Astrocyte (in vitro differentiated cells and primary cell): ENCODE measurements at regions not wholly inside any gene's neighbourhood (a gene's known extent, or its start where the extent isn't known, plus 50 kb on each side); places are given as distances from the start of the nearest gene placed in this dataset.

Source experiments
- DNase-seq: peaks from one replicate; pipeline ENCODE4 v3.0.0-alpha.2; 2010; ENCODE audit warnings: low read depth
- FAIRE-seq: peaks from 2 replicates; lab custom pipeline; 2011; peaks lifted over from hg19 to GRCh38; lab: Jason Lieb, UNC
- H2AFZ ChIP-seq: 2 replicates; pipeline ENCODE4 v1.6.0; 2012; ENCODE audit warnings: low read depth, low read length, inconsistent platforms
- H3K27ac ChIP-seq: 2 replicates; pipeline ENCODE4 v1.5.1; 2011; ENCODE audit warnings: low read depth, low read length, inconsistent platforms
- H3K27me3 ChIP-seq: 2 replicates; pipeline ENCODE4 v1.6.0; 2011; ENCODE audit warnings: low read length, inconsistent platforms; ENCODE audit not compliant: insufficient read depth
- H3K36me3 ChIP-seq: 2 replicates; pipeline ENCODE4 v1.5.1; 2011; ENCODE audit warnings: low read length, inconsistent platforms; ENCODE audit not compliant: insufficient read depth
- H3K4me1 ChIP-seq: 2 replicates; pipeline ENCODE4 v1.5.1; 2011; ENCODE audit warnings: low read length, inconsistent platforms; ENCODE audit not compliant: insufficient read depth
- H3K4me2 ChIP-seq: 2 replicates; pipeline ENCODE4 v1.6.0; 2012; ENCODE audit warnings: low read length, inconsistent platforms
- H3K4me3 ChIP-seq: 2 replicates; pipeline ENCODE4 v1.5.1; 2011; ENCODE audit warnings: low read depth, mild to moderate bottlenecking, low read length, inconsistent platforms; ENCODE audit not compliant: insufficient read depth
- H3K79me2 ChIP-seq: 2 replicates; pipeline ENCODE4 v1.6.0; 2012; ENCODE audit warnings: mild to moderate bottlenecking, low read length, inconsistent platforms; ENCODE audit not compliant: insufficient read depth
- H3K9ac ChIP-seq: 2 replicates; pipeline ENCODE4 v1.6.0; 2012; ENCODE audit warnings: mild to moderate bottlenecking, low read length, inconsistent platforms
- H3K9me3 ChIP-seq: 2 replicates; pipeline ENCODE4 v1.5.1; 2012; ENCODE audit warnings: low read depth, mild to moderate bottlenecking, low read length, inconsistent platforms; ENCODE audit not compliant: insufficient read depth
- H4K20me1 ChIP-seq: 2 replicates; pipeline ENCODE4 v1.6.0; 2012; ENCODE audit warnings: low read length, inconsistent platforms; ENCODE audit not compliant: insufficient read depth
- H3K27ac Mint-ChIP-seq: one replicate; pipeline ENCODE4 v1.8.0; 2021; ENCODE audit warnings: mild to moderate bottlenecking, mixed read lengths; ENCODE audit not compliant: unreplicated experiment
- H3K27me3 Mint-ChIP-seq: one replicate; pipeline ENCODE4 v1.8.0; 2021; ENCODE audit warnings: low read depth, mixed read lengths; ENCODE audit not compliant: unreplicated experiment
- H3K36me3 Mint-ChIP-seq: one replicate; pipeline ENCODE4 v1.8.0; 2021; ENCODE audit warnings: low read depth, mixed read lengths; ENCODE audit not compliant: unreplicated experiment
- H3K4me1 Mint-ChIP-seq: one replicate; pipeline ENCODE4 v1.8.0; 2021; ENCODE audit warnings: low read depth, mixed read lengths; ENCODE audit not compliant: unreplicated experiment
- H3K4me3 Mint-ChIP-seq: one replicate; pipeline ENCODE4 v1.8.0; 2021; ENCODE audit warnings: mild to moderate bottlenecking, moderate library complexity, mixed read lengths; ENCODE audit not compliant: unreplicated experiment
- H3K9me3 Mint-ChIP-seq: one replicate; pipeline ENCODE4 v1.8.0; 2021; ENCODE audit warnings: mild to moderate bottlenecking, mixed read lengths; ENCODE audit not compliant: unreplicated experiment
- EZH2 ChIP-seq: IDR thresholded peaks from 2 replicates; pipeline ENCODE4 v1.6.1; 2012; ENCODE audit warnings: mild to moderate bottlenecking, low read length, inconsistent platforms; ENCODE audit not compliant: insufficient read depth
- TF ChIP-seq, protein P1 (sequence below): IDR thresholded peaks from 2 replicates; pipeline ENCODE4 v1.5.1; 2011; ENCODE audit warnings: low read depth, mild to moderate bottlenecking, inconsistent platforms, low read length, moderate library complexity; ENCODE audit not compliant: insufficient read depth

DNA sequence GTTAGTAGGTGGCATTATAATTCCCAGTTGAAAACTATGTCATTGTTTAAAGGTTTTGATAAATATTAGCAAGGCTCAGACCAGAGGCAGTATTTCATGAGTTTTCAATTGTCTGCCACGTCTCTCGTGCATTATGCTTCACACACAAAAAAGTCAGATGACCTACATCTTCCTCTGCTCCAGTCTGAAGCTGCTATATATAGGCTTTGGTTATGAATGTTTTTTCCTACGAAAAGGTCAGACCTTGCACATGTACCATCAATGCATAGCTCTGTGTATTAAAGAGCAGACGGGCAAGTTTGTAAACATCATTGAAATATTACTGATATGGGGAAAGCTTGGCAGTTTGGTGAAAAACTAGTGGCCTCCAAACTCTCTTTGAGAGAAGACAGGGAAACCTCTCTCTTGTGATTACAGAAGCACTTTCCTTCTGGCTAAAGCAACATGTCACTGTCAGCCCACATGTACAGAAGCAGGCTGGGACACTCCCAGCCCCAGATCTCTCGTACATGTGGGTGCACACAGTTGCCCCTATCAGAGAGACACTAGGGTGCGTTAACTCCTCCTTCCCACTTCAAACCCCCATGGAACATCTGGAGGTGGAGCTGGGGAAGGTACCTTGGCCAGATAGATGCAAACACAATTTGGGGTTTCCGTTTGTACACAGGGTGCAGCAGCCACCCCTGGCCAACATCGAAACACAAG, 184.0 kb upstream of the BCL6 start:
- DNase-seq, result no peak
- Histone ChIP-seq H3K4me2 (no peak overlapping the region), H3K27me3 (no peaks in the 10 kb centered on the region), H4K20me1 (no peaks in the 10 kb centered on the region), H3K36me3 (no peaks in the 10 kb centered on the region), H3K9ac (no peak overlapping the region), H2AFZ (no peak overlapping the region), H3K27ac (no peak overlapping the region), H3K9me3 (no peaks in the 10 kb centered on the region), H3K4me1 (no peaks in the 10 kb centered on the region), H3K4me3 (no peak overlapping the region), H3K79me2 (no peaks in the 10 kb centered on the region)
- peaks cover 7% of the 10 kb centered on the region for H3K27me3 Mint-ChIP-seq
- H3K36me3 Mint-ChIP-seq, result no peaks in the 10 kb centered on the region
- peaks cover 6% of the 10 kb centered on the region for H3K9me3 Mint-ChIP-seq
- no peaks in the 10 kb centered on the region for H3K4me1 Mint-ChIP-seq
- no peak overlapping the region for H3K27ac Mint-ChIP-seq
- FAIRE-seq, result no peak
- no peak overlapping the region for H3K4me3 Mint-ChIP-seq
- TF ChIP-seq, protein P1, sequence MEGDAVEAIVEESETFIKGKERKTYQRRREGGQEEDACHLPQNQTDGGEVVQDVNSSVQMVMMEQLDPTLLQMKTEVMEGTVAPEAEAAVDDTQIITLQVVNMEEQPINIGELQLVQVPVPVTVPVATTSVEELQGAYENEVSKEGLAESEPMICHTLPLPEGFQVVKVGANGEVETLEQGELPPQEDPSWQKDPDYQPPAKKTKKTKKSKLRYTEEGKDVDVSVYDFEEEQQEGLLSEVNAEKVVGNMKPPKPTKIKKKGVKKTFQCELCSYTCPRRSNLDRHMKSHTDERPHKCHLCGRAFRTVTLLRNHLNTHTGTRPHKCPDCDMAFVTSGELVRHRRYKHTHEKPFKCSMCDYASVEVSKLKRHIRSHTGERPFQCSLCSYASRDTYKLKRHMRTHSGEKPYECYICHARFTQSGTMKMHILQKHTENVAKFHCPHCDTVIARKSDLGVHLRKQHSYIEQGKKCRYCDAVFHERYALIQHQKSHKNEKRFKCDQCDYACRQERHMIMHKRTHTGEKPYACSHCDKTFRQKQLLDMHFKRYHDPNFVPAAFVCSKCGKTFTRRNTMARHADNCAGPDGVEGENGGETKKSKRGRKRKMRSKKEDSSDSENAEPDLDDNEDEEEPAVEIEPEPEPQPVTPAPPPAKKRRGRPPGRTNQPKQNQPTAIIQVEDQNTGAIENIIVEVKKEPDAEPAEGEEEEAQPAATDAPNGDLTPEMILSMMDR, result no peak
- no peak for TF ChIP-seq EZH2

DNA sequence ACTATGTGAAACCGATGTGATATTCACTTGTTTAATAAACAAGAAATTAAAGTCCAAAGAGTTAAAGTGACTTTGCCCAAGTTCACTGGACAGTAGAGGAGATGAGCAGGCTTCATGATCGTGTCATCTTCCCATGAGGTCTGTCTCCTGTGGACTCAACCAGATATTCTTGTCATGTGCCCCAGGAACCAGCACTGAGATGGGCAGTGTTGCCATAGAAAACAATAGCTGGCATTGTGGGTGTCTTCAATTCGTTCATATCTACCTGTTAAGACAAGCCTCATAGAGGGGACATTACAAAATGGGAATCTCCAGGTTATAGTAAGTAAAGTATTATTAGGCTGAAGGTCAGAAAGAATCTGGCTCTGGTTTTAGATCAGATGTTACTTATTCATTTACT, 184.8 kb upstream of the BCL6 start:
- DNase-seq (no peak), FAIRE-seq (no peak)
- H3K4me1 ChIP-seq, result no peaks in the 10 kb centered on the region
- no peaks in the 10 kb centered on the region for H3K36me3 ChIP-seq
- peaks cover 3% of the 10 kb centered on the region for H3K9me3 Mint-ChIP-seq
- H3K4me3 Mint-ChIP-seq, result no peak overlapping the region
- no peaks in the 10 kb centered on the region for H3K27me3 ChIP-seq
- no peak overlapping the region for H3K4me3 ChIP-seq
- no peak overlapping the region for H3K9ac ChIP-seq
- H2AFZ ChIP-seq, result no peak overlapping the region
- no peak overlapping the region for H3K27ac Mint-ChIP-seq
- peaks cover 7% of the 10 kb centered on the region for H3K27me3 Mint-ChIP-seq
- H3K36me3 Mint-ChIP-seq, result no peaks in the 10 kb centered on the region
- H4K20me1 ChIP-seq, result no peaks in the 10 kb centered on the region
- no peaks in the 10 kb centered on the region for H3K9me3 ChIP-seq
- TF ChIP-seq, protein P1, result no peak
- no peaks in the 10 kb centered on the region for H3K4me1 Mint-ChIP-seq
- H3K27ac ChIP-seq, result no peak overlapping the region
- no peak overlapping the region for H3K4me2 ChIP-seq
- no peaks in the 10 kb centered on the region for H3K79me2 ChIP-seq

DNA sequence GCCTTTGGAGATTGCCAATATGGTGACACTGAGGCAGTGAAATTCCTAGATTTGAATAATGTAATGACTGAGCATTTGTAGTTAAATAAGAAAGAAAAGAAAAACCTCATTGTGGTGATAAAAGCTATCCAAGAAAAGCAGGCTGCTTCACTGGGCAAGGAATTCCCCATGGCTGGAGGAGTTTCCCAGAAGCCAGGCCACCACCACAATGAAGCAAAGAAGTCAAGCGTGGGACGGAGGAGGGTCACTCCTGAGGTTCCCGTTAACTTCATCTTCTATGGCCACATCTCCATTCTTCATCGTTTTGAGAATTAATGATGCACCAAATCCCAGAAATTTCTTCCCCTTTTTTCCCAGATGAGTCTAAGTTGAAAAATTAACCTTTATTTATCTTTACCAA, 185.8 kb upstream of the BCL6 start:
- Histone ChIP-seq H3K9me3 (no peaks in the 10 kb centered on the region), H3K4me2 (no peak overlapping the region), H2AFZ (no peak overlapping the region), H3K4me3 (no peak overlapping the region), H3K36me3 (no peaks in the 10 kb centered on the region), H3K27me3 (no peaks in the 10 kb centered on the region), H3K79me2 (no peaks in the 10 kb centered on the region), H4K20me1 (no peaks in the 10 kb centered on the region), H3K27ac (no peak overlapping the region), H3K9ac (no peak overlapping the region), H3K4me1 (peaks cover 7% of the 10 kb centered on the region)
- TF ChIP-seq, protein P1, result no peak
- peaks cover 7% of the 10 kb centered on the region for H3K27me3 Mint-ChIP-seq
- peaks cover 3% of the 10 kb centered on the region for H3K9me3 Mint-ChIP-seq
- FAIRE-seq (no peak), DNase-seq (peak; percentile 91)
- H3K4me1 Mint-ChIP-seq, result peaks cover 3% of the 10 kb centered on the region
- H3K4me3 Mint-ChIP-seq, result no peak overlapping the region
- no peaks in the 10 kb centered on the region for H3K36me3 Mint-ChIP-seq
- no peak overlapping the region for H3K27ac Mint-ChIP-seq
